ENCODE measurements at regions not wholly inside any gene's neighbourhood (a gene's known extent, or its start where the extent isn't known, plus 50 kb on each side); places are given as distances from the start of the nearest gene placed in this dataset.

DNA sequence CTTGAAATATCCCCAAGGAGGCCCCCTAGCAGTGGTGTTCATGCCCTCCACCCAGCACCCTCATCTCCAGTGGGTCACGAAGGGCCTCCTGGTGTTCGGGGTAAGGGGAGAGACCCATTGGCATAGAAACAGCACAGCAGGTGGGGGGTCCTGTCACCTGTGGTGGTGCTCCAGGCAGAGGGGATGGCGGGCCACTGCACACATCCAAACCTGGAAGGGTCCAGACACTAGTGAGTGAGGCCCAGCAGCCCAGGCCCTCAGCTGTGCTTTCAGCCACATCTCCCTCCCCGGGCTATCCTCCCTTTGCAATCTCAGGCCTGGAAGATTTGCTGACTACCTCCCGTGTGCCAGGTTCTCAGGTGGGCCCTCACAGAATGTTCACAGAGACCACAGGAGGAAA, 59.4 kb upstream of the LYVE1 start:
- Histone ChIP-seq H3K4ac (ENCODE audit: low read depth in 1 of 2, low read length in 2 of 2) (no peak overlapping the region), H2BK15ac (ENCODE audit: low read depth, poor library complexity, severe bottlenecking) (no peak overlapping the region), H3K27me3 (ENCODE audit: control insufficient read depth in 1 of 2, insufficient read depth in 1 of 2, low read length in 2 of 2) (no peaks in the 10 kb centered on the region), H3K27ac (ENCODE audit: low read length, poor library complexity, severe bottlenecking) (no peak overlapping the region), H2BK120ac (ENCODE audit: low read depth, low read length) (no peak overlapping the region), H2AK5ac (ENCODE audit: low read length, severe bottlenecking) (no peak overlapping the region), H3K14ac (ENCODE audit: low read length in 2 of 2) (no peak overlapping the region), H3K36me3 (ENCODE audit: control insufficient read depth in 1 of 2, insufficient read depth in 2 of 2, low read depth in 1 of 2, low read length in 2 of 2) (peaks cover 33 to 66% of the 10 kb centered on the region in 2 experiments), H2AFZ (ENCODE audit: low read depth, low read length) (no peak overlapping the region), H3K4me3 (ENCODE audit: insufficient read depth in 1 of 2, low read depth in 1 of 2, low read length in 2 of 2) (no peak overlapping the region), H3K4me2 (ENCODE audit: low read length, poor library complexity, severe bottlenecking) (no peak overlapping the region), H4K8ac (ENCODE audit: low read length) (no peak overlapping the region), H2BK12ac (ENCODE audit: low read length in 2 of 2) (no peak overlapping the region), H3K23ac (ENCODE audit: low read length in 2 of 2) (no peak overlapping the region), H4K91ac (ENCODE audit: low read length) (no peak overlapping the region), H3K4me1 (ENCODE audit: control insufficient read depth, insufficient read depth, low read depth, low read length) (no peaks in the 10 kb centered on the region), H3K79me1 (replicated peaks; ENCODE audit: low read length, poor library complexity, severe bottlenecking) (no peaks in the 10 kb centered on the region), H2BK5ac (ENCODE audit: low read depth, low read length, poor library complexity, severe bottlenecking) (no peak overlapping the region), H3K9ac (ENCODE audit: low read length) (no peak overlapping the region), H3K9me3 (ENCODE audit: control insufficient read depth, low read length) (no peaks in the 10 kb centered on the region), H3K18ac (ENCODE audit: low read depth in 1 of 2, low read length in 2 of 2) (no peak overlapping the region)
- no peak for DNase-seq
- WGBS, result 98% methylated on average over 5 of the region's 5 CpGs

DNA sequence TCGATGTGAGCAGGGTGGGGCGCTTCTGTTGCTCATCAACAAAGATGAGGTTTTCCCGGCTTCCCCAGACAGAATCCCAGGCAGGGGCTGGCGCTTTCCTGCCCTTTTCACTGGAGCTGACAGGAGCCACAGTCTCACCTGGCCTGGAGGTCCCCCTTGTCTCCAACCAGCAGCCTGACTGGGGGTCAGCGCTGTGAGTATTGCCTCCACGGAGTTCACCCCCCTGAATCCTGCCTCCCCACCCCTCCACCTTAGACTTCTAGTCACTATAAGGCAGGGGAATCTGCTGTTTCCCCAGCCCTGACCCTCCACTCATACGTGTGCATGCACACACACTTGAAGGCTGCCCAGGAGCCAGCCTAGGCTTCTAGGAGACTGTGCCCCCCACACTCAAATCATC, 58.8 kb upstream of the LYVE1 start:
- H3K79me1 ChIP-seq (replicated peaks; ENCODE audit: low read length, poor library complexity, severe bottlenecking), result no peaks in the 10 kb centered on the region
- H2AK5ac ChIP-seq (ENCODE audit: low read length, severe bottlenecking), result no peak overlapping the region
- peaks cover 33 to 64% of the 10 kb centered on the region in 2 experiments for H3K36me3 ChIP-seq (ENCODE audit: control insufficient read depth in 1 of 2, insufficient read depth in 2 of 2, low read depth in 1 of 2, low read length in 2 of 2)
- no peak overlapping the region for H3K14ac ChIP-seq (ENCODE audit: low read length in 2 of 2)
- H3K9ac ChIP-seq (ENCODE audit: low read length), result no peak overlapping the region
- no peaks in the 10 kb centered on the region for H3K4me1 ChIP-seq (ENCODE audit: control insufficient read depth, insufficient read depth, low read depth, low read length)
- no peak overlapping the region for H3K4me2 ChIP-seq (ENCODE audit: low read length, poor library complexity, severe bottlenecking)
- H3K18ac ChIP-seq (ENCODE audit: low read depth in 1 of 2, low read length in 2 of 2), result no peak overlapping the region
- no peak overlapping the region for H2BK5ac ChIP-seq (ENCODE audit: low read depth, low read length, poor library complexity, severe bottlenecking)
- no peak overlapping the region for H4K91ac ChIP-seq (ENCODE audit: low read length)
- no peak for DNase-seq
- H3K4me3 ChIP-seq (ENCODE audit: insufficient read depth in 1 of 2, low read depth in 1 of 2, low read length in 2 of 2), result no peak overlapping the region
- H3K27ac ChIP-seq (ENCODE audit: low read length, poor library complexity, severe bottlenecking), result no peak overlapping the region
- H3K4ac ChIP-seq (ENCODE audit: low read depth in 1 of 2, low read length in 2 of 2), result no peak overlapping the region
- H2BK120ac ChIP-seq (ENCODE audit: low read depth, low read length), result no peak overlapping the region
- no peaks in the 10 kb centered on the region for H3K9me3 ChIP-seq (ENCODE audit: control insufficient read depth, low read length)
- no peaks in the 10 kb centered on the region for H3K27me3 ChIP-seq (ENCODE audit: control insufficient read depth in 1 of 2, insufficient read depth in 1 of 2, low read length in 2 of 2)
- H2BK12ac ChIP-seq (ENCODE audit: low read length in 2 of 2), result no peak overlapping the region
- H2AFZ ChIP-seq (ENCODE audit: low read depth, low read length), result no peak overlapping the region
- no peak overlapping the region for H4K8ac ChIP-seq (ENCODE audit: low read length)
- no peak overlapping the region for H3K23ac ChIP-seq (ENCODE audit: low read length in 2 of 2)
- 94% methylated on average over 7 of the region's 7 CpGs for WGBS
- H2BK15ac ChIP-seq (ENCODE audit: low read depth, poor library complexity, severe bottlenecking), result no peak overlapping the region

DNA sequence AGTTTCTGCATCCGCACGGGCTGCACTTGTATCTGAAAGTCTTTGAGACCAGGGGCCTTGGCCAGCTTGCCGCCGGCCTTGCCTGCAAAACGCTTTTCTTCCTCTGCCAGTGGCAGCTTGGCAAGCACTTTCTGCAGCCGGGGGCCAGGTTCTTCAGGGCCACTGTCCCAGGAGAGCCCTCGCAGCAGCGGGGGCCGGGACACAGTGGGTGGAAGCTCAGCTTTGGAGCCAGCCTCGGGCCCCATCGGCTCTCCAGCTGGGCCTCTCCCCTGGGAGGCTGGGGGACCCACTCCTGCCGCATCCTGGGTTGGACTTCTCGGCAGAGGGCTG, 57.5 kb upstream of the LYVE1 start:
- no peak overlapping the region for H3K27ac ChIP-seq (ENCODE audit: low read length, poor library complexity, severe bottlenecking)
- no peaks in the 10 kb centered on the region for H3K9me3 ChIP-seq (ENCODE audit: control insufficient read depth, low read length)
- H4K91ac ChIP-seq (ENCODE audit: low read length), result no peak overlapping the region
- H2BK15ac ChIP-seq (ENCODE audit: low read depth, poor library complexity, severe bottlenecking), result no peak overlapping the region
- H3K4me3 ChIP-seq (ENCODE audit: insufficient read depth in 1 of 2, low read depth in 1 of 2, low read length in 2 of 2), result no peak overlapping the region
- H2BK120ac ChIP-seq (ENCODE audit: low read depth, low read length), result no peak overlapping the region
- WGBS, result 96% methylated on average over 13 of the region's 13 CpGs
- H3K18ac ChIP-seq (ENCODE audit: low read depth in 1 of 2, low read length in 2 of 2), result peak overlapping the region in 1 of 2 experiments; percentile 9
- H3K4me2 ChIP-seq (ENCODE audit: low read length, poor library complexity, severe bottlenecking), result no peak overlapping the region
- no peak overlapping the region for H2BK5ac ChIP-seq (ENCODE audit: low read depth, low read length, poor library complexity, severe bottlenecking)
- H3K4me1 ChIP-seq (ENCODE audit: control insufficient read depth, insufficient read depth, low read depth, low read length), result no peaks in the 10 kb centered on the region
- H3K23ac ChIP-seq (ENCODE audit: low read length in 2 of 2), result no peak overlapping the region
- no peak overlapping the region for H3K14ac ChIP-seq (ENCODE audit: low read length in 2 of 2)
- no peaks in the 10 kb centered on the region for H3K79me1 ChIP-seq (replicated peaks; ENCODE audit: low read length, poor library complexity, severe bottlenecking)
- no peak overlapping the region for H2AFZ ChIP-seq (ENCODE audit: low read depth, low read length)
- H2BK12ac ChIP-seq (ENCODE audit: low read length in 2 of 2), result no peak overlapping the region
- H3K27me3 ChIP-seq (ENCODE audit: control insufficient read depth in 1 of 2, insufficient read depth in 1 of 2, low read length in 2 of 2), result no peaks in the 10 kb centered on the region
- DNase-seq, result no peak
- H3K36me3 ChIP-seq (ENCODE audit: control insufficient read depth in 1 of 2, insufficient read depth in 2 of 2, low read depth in 1 of 2, low read length in 2 of 2), result peaks cover 33 to 60% of the 10 kb centered on the region in 2 experiments
- no peak overlapping the region for H3K4ac ChIP-seq (ENCODE audit: low read depth in 1 of 2, low read length in 2 of 2)
- H4K8ac ChIP-seq (ENCODE audit: low read length), result no peak overlapping the region
- no peak overlapping the region for H3K9ac ChIP-seq (ENCODE audit: low read length)
- no peak overlapping the region for H2AK5ac ChIP-seq (ENCODE audit: low read length, severe bottlenecking)

DNA sequence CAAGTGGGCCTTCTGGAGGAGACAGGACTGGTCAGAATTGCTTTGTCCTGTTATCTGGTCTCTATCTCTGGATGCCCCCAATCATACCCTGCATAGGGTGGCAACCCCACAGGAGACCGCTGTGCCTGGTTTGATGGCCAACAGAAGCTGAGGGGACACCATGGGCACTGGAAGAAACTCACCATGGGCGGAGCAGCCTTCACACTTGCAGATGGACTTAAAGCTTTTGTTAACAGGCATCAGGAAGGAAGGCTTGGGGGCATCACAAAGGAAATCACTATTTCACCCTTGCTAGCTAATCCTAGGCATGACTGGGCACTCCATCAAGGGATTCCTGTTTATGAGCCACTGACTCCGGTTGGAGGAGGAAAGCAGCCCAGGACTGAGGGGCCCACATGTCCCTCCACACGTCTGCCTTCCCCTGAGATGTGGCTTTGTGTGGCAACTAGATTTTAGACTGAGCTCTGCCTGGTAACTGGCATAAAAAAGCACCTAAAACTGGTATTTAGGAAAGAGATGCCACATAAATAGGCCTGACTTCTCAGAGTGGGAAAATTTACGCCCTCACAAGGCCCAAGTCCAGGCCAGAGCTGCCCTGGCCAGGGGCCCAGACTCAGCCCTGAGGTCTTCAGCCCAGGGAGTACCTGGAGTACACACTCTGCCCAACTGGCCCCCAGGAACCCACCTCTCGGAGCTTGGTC, 57.0 kb upstream of the LYVE1 start:
- no peak overlapping the region for H2AFZ ChIP-seq (ENCODE audit: low read depth, low read length)
- no peak for DNase-seq
- peak overlapping the region; percentile 21 for H2AK5ac ChIP-seq (ENCODE audit: low read length, severe bottlenecking)
- no peak overlapping the region for H2BK15ac ChIP-seq (ENCODE audit: low read depth, poor library complexity, severe bottlenecking)
- H3K27ac ChIP-seq (ENCODE audit: low read length, poor library complexity, severe bottlenecking), result no peak overlapping the region
- H4K91ac ChIP-seq (ENCODE audit: low read length), result no peak overlapping the region
- 93% methylated on average over 6 of the region's 6 CpGs for WGBS
- H3K14ac ChIP-seq (ENCODE audit: low read length in 2 of 2), result no peak overlapping the region
- no peak overlapping the region for H2BK120ac ChIP-seq (ENCODE audit: low read depth, low read length)
- peak overlapping the region in 1 of 2 experiments; percentile 13 for H3K4ac ChIP-seq (ENCODE audit: low read depth in 1 of 2, low read length in 2 of 2)
- H3K4me2 ChIP-seq (ENCODE audit: low read length, poor library complexity, severe bottlenecking), result no peak overlapping the region
- no peaks in the 10 kb centered on the region for H3K27me3 ChIP-seq (ENCODE audit: control insufficient read depth in 1 of 2, insufficient read depth in 1 of 2, low read length in 2 of 2)
- H2BK12ac ChIP-seq (ENCODE audit: low read length in 2 of 2), result peak overlapping the region; percentile 23 to 71
- no peak overlapping the region for H3K4me3 ChIP-seq (ENCODE audit: insufficient read depth in 1 of 2, low read depth in 1 of 2, low read length in 2 of 2)
- H4K8ac ChIP-seq (ENCODE audit: low read length), result no peak overlapping the region
- no peak overlapping the region for H3K23ac ChIP-seq (ENCODE audit: low read length in 2 of 2)
- H3K36me3 ChIP-seq (ENCODE audit: control insufficient read depth in 1 of 2, insufficient read depth in 2 of 2, low read depth in 1 of 2, low read length in 2 of 2), result peaks cover 33 to 55% of the 10 kb centered on the region in 2 experiments
- no peak overlapping the region for H2BK5ac ChIP-seq (ENCODE audit: low read depth, low read length, poor library complexity, severe bottlenecking)
- no peaks in the 10 kb centered on the region for H3K4me1 ChIP-seq (ENCODE audit: control insufficient read depth, insufficient read depth, low read depth, low read length)
- no peaks in the 10 kb centered on the region for H3K79me1 ChIP-seq (replicated peaks; ENCODE audit: low read length, poor library complexity, severe bottlenecking)
- H3K18ac ChIP-seq (ENCODE audit: low read depth in 1 of 2, low read length in 2 of 2), result peak overlapping the region; percentile 19 to 41
- H3K9me3 ChIP-seq (ENCODE audit: control insufficient read depth, low read length), result no peaks in the 10 kb centered on the region
- H3K9ac ChIP-seq (ENCODE audit: low read length), result no peak overlapping the region
